Mesendoderm (in vitro differentiated cells): ENCODE measurements at regions not wholly inside any gene's neighbourhood (a gene's known extent, or its start where the extent isn't known, plus 50 kb on each side); places are given as distances from the start of the nearest gene placed in this dataset.
A peak's percentile ranks its signal among the peaks of the same experiment; 100 is the strongest.

ENCODE experiments used
- DNase-seq: peaks from one replicate; pipeline ENCODE4 v3.0.0; 2013
- H2AK5ac ChIP-seq: 2 replicates; pipeline ENCODE4 v1.6.1; 2013; ENCODE audit warnings: low read length, inconsistent platforms
- H2BK120ac ChIP-seq: 2 replicates; pipeline ENCODE4 v1.6.1; 2013; ENCODE audit warnings: low read depth, mild to moderate bottlenecking, low read length, moderate library complexity, mixed read lengths
- H2BK15ac ChIP-seq: replicated peaks from 2 replicates; pipeline ENCODE4 v1.6.1; 2013; ENCODE audit warnings: low read depth, mild to moderate bottlenecking, moderate library complexity
- H2BK5ac ChIP-seq: 2 replicates; pipeline ENCODE4 v1.6.1; 2013; ENCODE audit warnings: low read length, inconsistent platforms
- H3K18ac ChIP-seq: 2 replicates; pipeline ENCODE4 v1.6.1; 2013; ENCODE audit warnings: mild to moderate bottlenecking, low read length, mixed read lengths
- H3K23ac ChIP-seq: one replicate; pipeline ENCODE4 v1.6.1; 2013; ENCODE audit warnings: low read length
- H3K27ac ChIP-seq: 2 replicates; pipeline ENCODE4 v1.5.1; 2013; ENCODE audit warnings: low read depth, mild to moderate bottlenecking, inconsistent platforms, low read length, moderate library complexity
- H3K27me3 ChIP-seq: 2 replicates; pipeline ENCODE4 v1.6.1; 2013; ENCODE audit warnings: low read length, control low read depth, mild to moderate bottlenecking, inconsistent platforms; ENCODE audit not compliant: insufficient read depth, poor library complexity
- H3K36me3 ChIP-seq: 2 replicates; pipeline ENCODE4 v1.6.1; 2013; ENCODE audit warnings: low read length, inconsistent platforms; ENCODE audit not compliant: control insufficient read depth, insufficient read depth
- H3K4ac ChIP-seq: one replicate; pipeline ENCODE4 v1.6.1; 2013; ENCODE audit warnings: low read depth, mild to moderate bottlenecking, low read length, moderate library complexity
- H3K4me1 ChIP-seq: 2 replicates; pipeline ENCODE4 v1.6.1; 2013; ENCODE audit warnings: low read depth, low read length, inconsistent platforms; ENCODE audit not compliant: control insufficient read depth
- H3K4me2 ChIP-seq: 2 replicates; pipeline ENCODE4 v1.6.1; 2013; ENCODE audit warnings: low read length
- H3K4me3 ChIP-seq: 2 replicates; pipeline ENCODE4 v1.5.1; 2013; ENCODE audit warnings: mild to moderate bottlenecking, low read length
- H3K56ac ChIP-seq: one replicate; pipeline ENCODE4 v1.6.1; 2013; ENCODE audit warnings: low read length
- H3K79me1 ChIP-seq: 2 replicates; pipeline ENCODE4 v1.6.1; 2013; ENCODE audit warnings: low read length, inconsistent platforms
- H3K79me2 ChIP-seq: 2 replicates; pipeline ENCODE4 v1.6.1; 2013; ENCODE audit warnings: mild to moderate bottlenecking, low read length; ENCODE audit not compliant: control insufficient read depth, insufficient read depth
- H3K9ac ChIP-seq: 2 replicates; pipeline ENCODE4 v1.6.1; 2013; ENCODE audit warnings: low read length, inconsistent platforms
- H4K5ac ChIP-seq: one replicate; pipeline ENCODE4 v1.6.1; 2013; ENCODE audit warnings: low read length
- H4K8ac ChIP-seq: one replicate; pipeline ENCODE4 v1.6.1; 2013; ENCODE audit warnings: low read depth, mild to moderate bottlenecking, control low read depth, low read length, moderate library complexity
- WGBS: extraction: QIAGEN DNeasy Blood & Tissue Kit; methylation state at CpG from one replicate; pipeline ENCODE4 v1.1.7; 2013; ENCODE audit warnings: low lambda C conversion rate, missing lambda C conversion rate; ENCODE audit not compliant: insufficient coverage; ENCODE audit errors: extremely low coverage; 5-methylcytosine and 5-hydroxymethylcytosine counted together

GRCh38 chr3:193793123-193793522, 200.1 kb downstream of the OPA1 start:
- no peaks in the 10 kb centered on the region for H3K79me1 ChIP-seq
- H3K4ac ChIP-seq: no peak overlapping the region
- H4K8ac ChIP-seq: no peak overlapping the region
- no peak overlapping the region for H3K4me3 ChIP-seq
- H3K27me3 ChIP-seq: no peaks in the 10 kb centered on the region
- H3K4me1 ChIP-seq: peaks cover 6% of the 10 kb centered on the region
- 100% methylated on average over 3 of the region's 7 CpGs for WGBS
- H4K5ac ChIP-seq: no peak overlapping the region
- H3K36me3 ChIP-seq: no peaks in the 10 kb centered on the region
- no peak overlapping the region for H3K27ac ChIP-seq
- no peak for DNase-seq
- H3K9ac ChIP-seq: no peak overlapping the region
- H2BK120ac ChIP-seq: no peak overlapping the region
- no peak overlapping the region for H2BK15ac ChIP-seq
- H2AK5ac ChIP-seq: peak overlapping the region; percentile 68
- no peak overlapping the region for H3K56ac ChIP-seq
- H3K18ac ChIP-seq: no peak overlapping the region
- H3K79me2 ChIP-seq: no peaks in the 10 kb centered on the region
- H3K23ac ChIP-seq: no peak overlapping the region
- H3K4me2 ChIP-seq: no peak overlapping the region
- no peak overlapping the region for H2BK5ac ChIP-seq

- H3K4me3 ChIP-seq: no peak overlapping the region
- H3K79me1 ChIP-seq: no peaks in the 10 kb centered on the region
- H2AK5ac ChIP-seq: no peak overlapping the region
- H2BK15ac ChIP-seq: no peak overlapping the region
- peaks cover 3% of the 10 kb centered on the region for H3K4me1 ChIP-seq
- no peak overlapping the region for H3K27ac ChIP-seq
- DNase-seq: no peak
- H4K8ac ChIP-seq: no peak overlapping the region
- H3K4ac ChIP-seq: no peak overlapping the region
- H3K23ac ChIP-seq: no peak overlapping the region
- no peaks in the 10 kb centered on the region for H3K27me3 ChIP-seq
- no peak overlapping the region for H4K5ac ChIP-seq
- H2BK120ac ChIP-seq: no peak overlapping the region
- H3K79me2 ChIP-seq: no peaks in the 10 kb centered on the region
- no peaks in the 10 kb centered on the region for H3K36me3 ChIP-seq
- H3K18ac ChIP-seq: peak overlapping the region; percentile 2
- no peak overlapping the region for H3K9ac ChIP-seq
- no peak overlapping the region for H3K56ac ChIP-seq
- H3K4me2 ChIP-seq: no peak overlapping the region
- WGBS: no CpG with 5 or more reads among the region's 11 CpGs
- no peak overlapping the region for H2BK5ac ChIP-seq
Measured at GRCh38 chr3:193794002-193794881, 201.2 kb downstream of the OPA1 start.

- H3K23ac ChIP-seq: no peak overlapping the region
- H3K4me3 ChIP-seq: no peak overlapping the region
- no peak overlapping the region for H4K8ac ChIP-seq
- DNase-seq: no peak
- H3K18ac ChIP-seq: no peak overlapping the region
- H3K4ac ChIP-seq: no peak overlapping the region
- H3K9ac ChIP-seq: no peak overlapping the region
- H3K79me1 ChIP-seq: no peaks in the 10 kb centered on the region
- peaks cover 3% of the 10 kb centered on the region for H3K4me1 ChIP-seq
- no peaks in the 10 kb centered on the region for H3K36me3 ChIP-seq
- H3K27ac ChIP-seq: no peak overlapping the region
- no peak overlapping the region for H2AK5ac ChIP-seq
- H3K56ac ChIP-seq: no peak overlapping the region
- H3K27me3 ChIP-seq: no peaks in the 10 kb centered on the region
- H2BK15ac ChIP-seq: no peak overlapping the region
- H4K5ac ChIP-seq: no peak overlapping the region
- no peaks in the 10 kb centered on the region for H3K79me2 ChIP-seq
- no peak overlapping the region for H2BK120ac ChIP-seq
- no CpG with 5 or more reads among the region's 12 CpGs for WGBS
- no peak overlapping the region for H2BK5ac ChIP-seq
- H3K4me2 ChIP-seq: no peak overlapping the region
Measured at GRCh38 chr3:193795062-193795690, 202.2 kb downstream of the OPA1 start.

- H3K56ac ChIP-seq: no peak overlapping the region
- no peak overlapping the region for H3K4me2 ChIP-seq
- no peak overlapping the region for H4K8ac ChIP-seq
- H3K79me1 ChIP-seq: no peaks in the 10 kb centered on the region
- no peak overlapping the region for H2BK120ac ChIP-seq
- no peak overlapping the region for H3K18ac ChIP-seq
- no peak overlapping the region for H2AK5ac ChIP-seq
- DNase-seq: no peak
- H3K23ac ChIP-seq: no peak overlapping the region
- no peak overlapping the region for H3K4ac ChIP-seq
- H3K27me3 ChIP-seq: no peaks in the 10 kb centered on the region
- no peak overlapping the region for H4K5ac ChIP-seq
- H2BK5ac ChIP-seq: no peak overlapping the region
- WGBS: no CpG with 5 or more reads among the region's 10 CpGs
- H3K27ac ChIP-seq: no peak overlapping the region
- H2BK15ac ChIP-seq: no peak overlapping the region
- H3K4me1 ChIP-seq: peaks cover 7% of the 10 kb centered on the region
- no peak overlapping the region for H3K9ac ChIP-seq
- H3K36me3 ChIP-seq: no peaks in the 10 kb centered on the region
- H3K79me2 ChIP-seq: no peaks in the 10 kb centered on the region
- no peak overlapping the region for H3K4me3 ChIP-seq
Measured at GRCh38 chr3:193796089-193796488, 203.1 kb downstream of the OPA1 start.

- no peaks in the 10 kb centered on the region for H3K79me1 ChIP-seq
- peaks cover 4% of the 10 kb centered on the region for H3K4me1 ChIP-seq
- H2AK5ac ChIP-seq: no peak overlapping the region
- no peaks in the 10 kb centered on the region for H3K79me2 ChIP-seq
- H3K9ac ChIP-seq: no peak overlapping the region
- H3K27ac ChIP-seq: no peak overlapping the region
- WGBS: no CpG with 5 or more reads among the region's 5 CpGs
- H3K4me2 ChIP-seq: no peak overlapping the region
- no peak overlapping the region for H2BK15ac ChIP-seq
- no peak overlapping the region for H3K56ac ChIP-seq
- DNase-seq: no peak
- no peak overlapping the region for H2BK120ac ChIP-seq
- H3K23ac ChIP-seq: no peak overlapping the region
- H3K18ac ChIP-seq: no peak overlapping the region
- no peaks in the 10 kb centered on the region for H3K27me3 ChIP-seq
- H3K4ac ChIP-seq: no peak overlapping the region
- no peaks in the 10 kb centered on the region for H3K36me3 ChIP-seq
- no peak overlapping the region for H4K5ac ChIP-seq
- no peak overlapping the region for H3K4me3 ChIP-seq
- no peak overlapping the region for H4K8ac ChIP-seq
- no peak overlapping the region for H2BK5ac ChIP-seq
Measured at GRCh38 chr3:193797566-193797965, 204.6 kb downstream of the OPA1 start.
